ENCODE measurements at regions not wholly inside any gene's neighbourhood (a gene's known extent, or its start where the extent isn't known, plus 50 kb on each side); places are given as distances from the start of the nearest gene placed in this dataset.

- ChIA-PET CTCF (interaction anchor here (0.6 kb wide), 1 partner anchor 585 kb away, joined by 5 read pairs; no protein-coding TSS in a partner anchor), POLR2A (ENCODE audit: low non-redundant PET) (no interaction called here)
- Histone ChIP-seq H3K36me3 (ENCODE audit: insufficient read depth, low read length, poor library complexity, severe bottlenecking) (no peaks in the 10 kb centered on the region), H3K27ac (ENCODE audit: low read depth, low read length, poor library complexity, severe bottlenecking) (peak overlapping the region; percentile 22), H3K4me3 (ENCODE audit: low read depth, low read length, poor library complexity, severe bottlenecking) (no peak overlapping the region), H3K9me3 (ENCODE audit: low read depth, low read length, poor library complexity, severe bottlenecking) (peaks cover 29% of the 10 kb centered on the region), H3K27me3 (replicated peaks; ENCODE audit: insufficient read depth, low read depth, low read length, poor library complexity) (no peaks in the 10 kb centered on the region), H3K4me1 (ENCODE audit: insufficient read depth, low read length, poor library complexity, severe bottlenecking) (peaks cover 22% of the 10 kb centered on the region)
- BruUV-seq (replicated peaks): no TSS peak
- no peak for TF ChIP-seq EZH2 (IDR thresholded peaks at IDR 0.05; ENCODE audit: borderline replicate concordance, low read depth, low read length, poor library complexity, severe bottlenecking)
- intact Hi-C loops (cut with micrococcal nuclease; ENCODE audit: unreplicated experiment): no loop called here
- DNase-seq (ENCODE audit: low spot score): peak; percentile 91
Observed at GRCh38 chr2:144924827-144925226, 404.9 kb upstream of the ZEB2 start.

- H3K27ac ChIP-seq (ENCODE audit: low read depth, low read length, poor library complexity, severe bottlenecking): no peak overlapping the region
- no peak for DNase-seq (ENCODE audit: low spot score)
- H3K4me1 ChIP-seq (ENCODE audit: insufficient read depth, low read length, poor library complexity, severe bottlenecking): peaks cover 29% of the 10 kb centered on the region
- intact Hi-C loops (cut with micrococcal nuclease; ENCODE audit: unreplicated experiment): no loop called here
- no peak overlapping the region for H3K4me3 ChIP-seq (ENCODE audit: low read depth, low read length, poor library complexity, severe bottlenecking)
- no TSS peak for BruUV-seq (replicated peaks)
- peaks cover 17% of the 10 kb centered on the region for H3K9me3 ChIP-seq (ENCODE audit: low read depth, low read length, poor library complexity, severe bottlenecking)
- no peaks in the 10 kb centered on the region for H3K36me3 ChIP-seq (ENCODE audit: insufficient read depth, low read length, poor library complexity, severe bottlenecking)
- ChIA-PET POLR2A (ENCODE audit: low non-redundant PET) (no interaction called here), CTCF (no interaction called here)
- H3K27me3 ChIP-seq (replicated peaks; ENCODE audit: insufficient read depth, low read depth, low read length, poor library complexity): no peaks in the 10 kb centered on the region
- TF ChIP-seq EZH2 (IDR thresholded peaks at IDR 0.05; ENCODE audit: borderline replicate concordance, low read depth, low read length, poor library complexity, severe bottlenecking) (no peak), CTCF (conservative IDR thresholded peaks at IDR 0.05; ENCODE audit: low read depth, low read length) (no peak)
Observed at GRCh38 chr2:144922519-144922918, 402.6 kb upstream of the ZEB2 start.

- no TSS peak for BruUV-seq (replicated peaks)
- Histone ChIP-seq H3K9me3 (ENCODE audit: low read depth, low read length, poor library complexity, severe bottlenecking) (peaks cover 10% of the 10 kb centered on the region), H3K4me1 (ENCODE audit: insufficient read depth, low read length, poor library complexity, severe bottlenecking) (peaks cover 29% of the 10 kb centered on the region), H3K4me3 (ENCODE audit: low read depth, low read length, poor library complexity, severe bottlenecking) (no peak overlapping the region), H3K36me3 (ENCODE audit: insufficient read depth, low read length, poor library complexity, severe bottlenecking) (no peaks in the 10 kb centered on the region), H3K27me3 (replicated peaks; ENCODE audit: insufficient read depth, low read depth, low read length, poor library complexity) (no peaks in the 10 kb centered on the region), H3K27ac (ENCODE audit: low read depth, low read length, poor library complexity, severe bottlenecking) (no peak overlapping the region)
- TF ChIP-seq EZH2 (IDR thresholded peaks at IDR 0.05; ENCODE audit: borderline replicate concordance, low read depth, low read length, poor library complexity, severe bottlenecking) (no peak), CTCF (conservative IDR thresholded peaks at IDR 0.05; ENCODE audit: low read depth, low read length) (no peak)
- intact Hi-C loops (cut with micrococcal nuclease; ENCODE audit: unreplicated experiment): no loop called here
- ChIA-PET POLR2A (ENCODE audit: low non-redundant PET) (no interaction called here), CTCF (no interaction called here)
- DNase-seq (ENCODE audit: low spot score): no peak
Observed at GRCh38 chr2:144920755-144921530, 401.0 kb upstream of the ZEB2 start.
